Pons (tissue), 1 donor: ENCODE measurements at regions not wholly inside any gene's neighbourhood (a gene's known extent, or its start where the extent isn't known, plus 50 kb on each side); places are given as distances from the start of the nearest gene placed in this dataset.
"Not testable (repeated sequence)": the region's sequence is repeated elsewhere in the genome, so short reads cannot be mapped to it uniquely, and the experiment has no call there.

Source experiments
- DNase-seq: peaks from one replicate; pipeline ENCODE4 v3.0.0-alpha.2; 2016; ENCODE audit warnings: low spot score

- DNase-seq, result not testable (repeated sequence)
These were observed 59.1 kb upstream of the NBPF26 start for GRCh38 chr1:120664376-120665249.

GRCh38 chr1:120665250-120665577 is 58.5 kb upstream of the NBPF26 start:
- not testable (repeated sequence) for DNase-seq

GRCh38 chr1:120668187-120668586 is 55.6 kb upstream of the NBPF26 start:
- not testable (repeated sequence) for DNase-seq
